ENCODE measurements at regions not wholly inside any gene's neighbourhood (a gene's known extent, or its start where the extent isn't known, plus 50 kb on each side); places are given as distances from the start of the nearest gene placed in this dataset.

DNA sequence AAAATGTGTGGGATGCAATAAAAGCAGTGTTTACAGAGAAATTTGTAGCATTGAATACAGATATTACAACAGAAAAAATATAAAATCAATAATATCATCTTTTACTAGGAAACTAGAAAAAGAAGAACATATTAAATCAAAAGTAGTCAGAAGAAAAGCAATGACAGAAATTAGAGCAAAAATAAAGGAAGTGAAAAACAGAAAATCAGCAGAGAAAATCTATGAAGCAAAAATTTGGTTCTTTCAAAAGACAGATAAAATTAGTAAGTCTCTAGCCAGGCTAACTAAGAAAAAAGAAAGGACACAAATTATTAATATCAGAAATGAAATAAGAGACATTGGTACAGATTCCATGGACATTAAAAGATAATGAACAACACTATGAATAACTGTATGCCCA, 212.0 kb upstream of the MGAT5 start:
- TF ChIP-seq, protein P1, sequence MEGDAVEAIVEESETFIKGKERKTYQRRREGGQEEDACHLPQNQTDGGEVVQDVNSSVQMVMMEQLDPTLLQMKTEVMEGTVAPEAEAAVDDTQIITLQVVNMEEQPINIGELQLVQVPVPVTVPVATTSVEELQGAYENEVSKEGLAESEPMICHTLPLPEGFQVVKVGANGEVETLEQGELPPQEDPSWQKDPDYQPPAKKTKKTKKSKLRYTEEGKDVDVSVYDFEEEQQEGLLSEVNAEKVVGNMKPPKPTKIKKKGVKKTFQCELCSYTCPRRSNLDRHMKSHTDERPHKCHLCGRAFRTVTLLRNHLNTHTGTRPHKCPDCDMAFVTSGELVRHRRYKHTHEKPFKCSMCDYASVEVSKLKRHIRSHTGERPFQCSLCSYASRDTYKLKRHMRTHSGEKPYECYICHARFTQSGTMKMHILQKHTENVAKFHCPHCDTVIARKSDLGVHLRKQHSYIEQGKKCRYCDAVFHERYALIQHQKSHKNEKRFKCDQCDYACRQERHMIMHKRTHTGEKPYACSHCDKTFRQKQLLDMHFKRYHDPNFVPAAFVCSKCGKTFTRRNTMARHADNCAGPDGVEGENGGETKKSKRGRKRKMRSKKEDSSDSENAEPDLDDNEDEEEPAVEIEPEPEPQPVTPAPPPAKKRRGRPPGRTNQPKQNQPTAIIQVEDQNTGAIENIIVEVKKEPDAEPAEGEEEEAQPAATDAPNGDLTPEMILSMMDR (IDR thresholded peaks at IDR 0.05) = no peak
- TF ChIP-seq POLR2A (IDR thresholded peaks at IDR 0.05) = no peak
